ENCODE measurements at regions not wholly inside any gene's neighbourhood (a gene's known extent, or its start where the extent isn't known, plus 50 kb on each side); places are given as distances from the start of the nearest gene placed in this dataset.

GRCh38 chr4:66439508-66439907 lies 769.2 kb upstream of the EPHA5 start:
- POLR2A ChIA-PET: no interaction called here
- no peak for DNase-seq (ENCODE audit: low read depth, low spot score)
- TF ChIP-seq, protein P1, sequence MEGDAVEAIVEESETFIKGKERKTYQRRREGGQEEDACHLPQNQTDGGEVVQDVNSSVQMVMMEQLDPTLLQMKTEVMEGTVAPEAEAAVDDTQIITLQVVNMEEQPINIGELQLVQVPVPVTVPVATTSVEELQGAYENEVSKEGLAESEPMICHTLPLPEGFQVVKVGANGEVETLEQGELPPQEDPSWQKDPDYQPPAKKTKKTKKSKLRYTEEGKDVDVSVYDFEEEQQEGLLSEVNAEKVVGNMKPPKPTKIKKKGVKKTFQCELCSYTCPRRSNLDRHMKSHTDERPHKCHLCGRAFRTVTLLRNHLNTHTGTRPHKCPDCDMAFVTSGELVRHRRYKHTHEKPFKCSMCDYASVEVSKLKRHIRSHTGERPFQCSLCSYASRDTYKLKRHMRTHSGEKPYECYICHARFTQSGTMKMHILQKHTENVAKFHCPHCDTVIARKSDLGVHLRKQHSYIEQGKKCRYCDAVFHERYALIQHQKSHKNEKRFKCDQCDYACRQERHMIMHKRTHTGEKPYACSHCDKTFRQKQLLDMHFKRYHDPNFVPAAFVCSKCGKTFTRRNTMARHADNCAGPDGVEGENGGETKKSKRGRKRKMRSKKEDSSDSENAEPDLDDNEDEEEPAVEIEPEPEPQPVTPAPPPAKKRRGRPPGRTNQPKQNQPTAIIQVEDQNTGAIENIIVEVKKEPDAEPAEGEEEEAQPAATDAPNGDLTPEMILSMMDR (IDR thresholded peaks at IDR 0.05; ENCODE audit: low read depth, low read length): no peak
- Histone ChIP-seq H3K27ac (ENCODE audit: low read depth, low read length) (no peak overlapping the region), H3K4me3 (ENCODE audit: low read depth, low read length) (no peak overlapping the region), H3K27me3 (ENCODE audit: control insufficient read depth, insufficient read depth, low read length) (no peaks in the 10 kb centered on the region), H3K9me3 (ENCODE audit: control insufficient read depth, insufficient read depth, low read length) (no peaks in the 10 kb centered on the region)
- CTCF ChIA-PET: no interaction called here

GRCh38 chr4:66433706-66434105 lies 763.4 kb upstream of the EPHA5 start:
- ChIA-PET POLR2A (no interaction called here), CTCF (no interaction called here)
- Histone ChIP-seq H3K27me3 (ENCODE audit: control insufficient read depth, insufficient read depth, low read length) (no peaks in the 10 kb centered on the region), H3K4me3 (ENCODE audit: low read depth, low read length) (no peak overlapping the region), H3K9me3 (ENCODE audit: control insufficient read depth, insufficient read depth, low read length) (peaks cover 7% of the 10 kb centered on the region; the same call in 1 of the 2 replicates), H3K27ac (ENCODE audit: low read depth, low read length) (no peak overlapping the region)
- no peak for DNase-seq (ENCODE audit: low read depth, low spot score)
- TF ChIP-seq, protein P1 (IDR thresholded peaks at IDR 0.05; ENCODE audit: low read depth, low read length): no peak

- POLR2A ChIA-PET: no interaction called here
- H3K27me3 ChIP-seq (ENCODE audit: control insufficient read depth, insufficient read depth, low read length): no peaks in the 10 kb centered on the region
- H3K9me3 ChIP-seq (ENCODE audit: control insufficient read depth, insufficient read depth, low read length): peaks cover 7% of the 10 kb centered on the region; the same call in 1 of the 2 replicates
- TF ChIP-seq, protein P1 (IDR thresholded peaks at IDR 0.05; ENCODE audit: low read depth, low read length): no peak
- H3K27ac ChIP-seq (ENCODE audit: low read depth, low read length): no peak overlapping the region
- H3K4me3 ChIP-seq (ENCODE audit: low read depth, low read length): no peak overlapping the region
- no peak for DNase-seq (ENCODE audit: low read depth, low spot score)
- CTCF ChIA-PET: no interaction called here
Measured at GRCh38 chr4:66430856-66431255, 760.6 kb upstream of the EPHA5 start.

- Histone ChIP-seq H3K27ac (ENCODE audit: low read depth, low read length) (no peak overlapping the region), H3K9me3 (ENCODE audit: control insufficient read depth, insufficient read depth, low read length) (peaks cover 7% of the 10 kb centered on the region; the same call in 1 of the 2 replicates), H3K4me3 (ENCODE audit: low read depth, low read length) (no peak overlapping the region), H3K27me3 (ENCODE audit: control insufficient read depth, insufficient read depth, low read length) (no peaks in the 10 kb centered on the region)
- TF ChIP-seq, protein P1 (IDR thresholded peaks at IDR 0.05; ENCODE audit: low read depth, low read length): no peak
- no peak for DNase-seq (ENCODE audit: low read depth, low spot score)
- POLR2A ChIA-PET: no interaction called here
- CTCF ChIA-PET: no interaction called here
Measured at GRCh38 chr4:66429276-66429675, 759.0 kb upstream of the EPHA5 start.

GRCh38 chr4:66416425-66416824 lies 746.1 kb upstream of the EPHA5 start:
- ChIA-PET CTCF (no interaction called here), POLR2A (no interaction called here)
- TF ChIP-seq, protein P1 (IDR thresholded peaks at IDR 0.05; ENCODE audit: low read depth, low read length): no peak
- no peak overlapping the region for H3K27ac ChIP-seq (ENCODE audit: low read depth, low read length)
- H3K9me3 ChIP-seq (ENCODE audit: control insufficient read depth, insufficient read depth, low read length): no peaks in the 10 kb centered on the region
- no peak overlapping the region for H3K4me3 ChIP-seq (ENCODE audit: low read depth, low read length)
- no peak for DNase-seq (ENCODE audit: low read depth, low spot score)
- no peaks in the 10 kb centered on the region for H3K27me3 ChIP-seq (ENCODE audit: control insufficient read depth, insufficient read depth, low read length)

Data from AG04450 (cell line).